WTC11 (cell line): ENCODE measurements at regions not wholly inside any gene's neighbourhood (a gene's known extent, or its start where the extent isn't known, plus 50 kb on each side); places are given as distances from the start of the nearest gene placed in this dataset.

Experiments
- ATF1 ChIP-seq: sonication (generic); formaldehyde crosslinking; IDR thresholded peaks from 2 replicates; pipeline ENCODE4 v1.8.1; 2023; ENCODE audit warnings: mild to moderate bottlenecking, moderate library complexity, missing genetic modification reagents
- NFYB ChIP-seq: sonication (generic); formaldehyde crosslinking; conservative IDR thresholded peaks from 2 replicates; pipeline ENCODE4 v1.8.0; 2022; ENCODE audit warnings: low read depth, missing genetic modification reagents
- OVOL2 ChIP-seq: fragments of 250-450 bp; sonication (Bioruptor Pico); IDR thresholded peaks from 2 replicates; pipeline ENCODE4 v1.9.0; 2021; ENCODE audit warnings: mild to moderate bottlenecking, borderline replicate concordance
- RELA ChIP-seq: sonication (generic); formaldehyde crosslinking; IDR thresholded peaks from 2 replicates; pipeline ENCODE4 v1.8.1; 2022; ENCODE audit warnings: missing genetic modification reagents, mild to moderate bottlenecking, borderline replicate concordance
- ZBTB21 ChIP-seq: sonication (generic); formaldehyde crosslinking; IDR thresholded peaks from 2 replicates; pipeline ENCODE4 v1.8.1; 2023; ENCODE audit warnings: mild to moderate bottlenecking, missing genetic modification reagents, borderline replicate concordance
- ZNF121 ChIP-seq: sonication (generic); formaldehyde crosslinking; IDR thresholded peaks from 2 replicates; pipeline ENCODE4 v1.8.0; 2023; ENCODE audit warnings: missing genetic modification reagents
- ZNF317 ChIP-seq: sonication (generic); formaldehyde crosslinking; IDR thresholded peaks from 2 replicates; pipeline ENCODE4 v1.8.1; 2023; ENCODE audit warnings: low read depth, mild to moderate bottlenecking, moderate library complexity, missing genetic modification reagents, borderline replicate concordance
- ZNF416 ChIP-seq: fragments of 250-450 bp; sonication (Bioruptor Pico); IDR thresholded peaks from 2 replicates; pipeline ENCODE4 v1.9.0; 2021; ENCODE audit warnings: mild to moderate bottlenecking, inconsistent platforms
- TF ChIP-seq, protein P1 (sequence below): fragments of 200-600 bp; IDR thresholded peaks from 2 replicates; pipeline ENCODE4 v1.8.0; 2022; ENCODE audit warnings: antibody characterized with exemption
- TF ChIP-seq, protein P2 (sequence below): sonication (generic); formaldehyde crosslinking; conservative IDR thresholded peaks from 2 replicates; pipeline ENCODE4 v1.8.1; 2023; ENCODE audit warnings: mild to moderate bottlenecking, low read depth, missing genetic modification reagents, moderate library complexity
- TF ChIP-seq, protein P3 (sequence below): sonication (generic); formaldehyde crosslinking; IDR thresholded peaks from 2 replicates; pipeline ENCODE4 v1.8.1; 2023; ENCODE audit warnings: mild to moderate bottlenecking, moderate library complexity, missing genetic modification reagents
- TF ChIP-seq, protein P4 (sequence below): sonication (generic); formaldehyde crosslinking; IDR thresholded peaks from 2 replicates; pipeline ENCODE4 v1.8.0; 2022; ENCODE audit warnings: mild to moderate bottlenecking, missing genetic modification reagents

- TF ChIP-seq, protein P1, sequence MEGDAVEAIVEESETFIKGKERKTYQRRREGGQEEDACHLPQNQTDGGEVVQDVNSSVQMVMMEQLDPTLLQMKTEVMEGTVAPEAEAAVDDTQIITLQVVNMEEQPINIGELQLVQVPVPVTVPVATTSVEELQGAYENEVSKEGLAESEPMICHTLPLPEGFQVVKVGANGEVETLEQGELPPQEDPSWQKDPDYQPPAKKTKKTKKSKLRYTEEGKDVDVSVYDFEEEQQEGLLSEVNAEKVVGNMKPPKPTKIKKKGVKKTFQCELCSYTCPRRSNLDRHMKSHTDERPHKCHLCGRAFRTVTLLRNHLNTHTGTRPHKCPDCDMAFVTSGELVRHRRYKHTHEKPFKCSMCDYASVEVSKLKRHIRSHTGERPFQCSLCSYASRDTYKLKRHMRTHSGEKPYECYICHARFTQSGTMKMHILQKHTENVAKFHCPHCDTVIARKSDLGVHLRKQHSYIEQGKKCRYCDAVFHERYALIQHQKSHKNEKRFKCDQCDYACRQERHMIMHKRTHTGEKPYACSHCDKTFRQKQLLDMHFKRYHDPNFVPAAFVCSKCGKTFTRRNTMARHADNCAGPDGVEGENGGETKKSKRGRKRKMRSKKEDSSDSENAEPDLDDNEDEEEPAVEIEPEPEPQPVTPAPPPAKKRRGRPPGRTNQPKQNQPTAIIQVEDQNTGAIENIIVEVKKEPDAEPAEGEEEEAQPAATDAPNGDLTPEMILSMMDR = no peak
- TF ChIP-seq ZNF416 (CRISPR knock-in tag) (no peak), NFYB (no peak), ZNF121 (no peak), ZNF317 (no peak), ZBTB21 (no peak), OVOL2 (CRISPR knock-in tag) (no peak), RELA (no peak), ATF1 (CRISPR knock-in tag) (no peak)
- TF ChIP-seq, protein P2, sequence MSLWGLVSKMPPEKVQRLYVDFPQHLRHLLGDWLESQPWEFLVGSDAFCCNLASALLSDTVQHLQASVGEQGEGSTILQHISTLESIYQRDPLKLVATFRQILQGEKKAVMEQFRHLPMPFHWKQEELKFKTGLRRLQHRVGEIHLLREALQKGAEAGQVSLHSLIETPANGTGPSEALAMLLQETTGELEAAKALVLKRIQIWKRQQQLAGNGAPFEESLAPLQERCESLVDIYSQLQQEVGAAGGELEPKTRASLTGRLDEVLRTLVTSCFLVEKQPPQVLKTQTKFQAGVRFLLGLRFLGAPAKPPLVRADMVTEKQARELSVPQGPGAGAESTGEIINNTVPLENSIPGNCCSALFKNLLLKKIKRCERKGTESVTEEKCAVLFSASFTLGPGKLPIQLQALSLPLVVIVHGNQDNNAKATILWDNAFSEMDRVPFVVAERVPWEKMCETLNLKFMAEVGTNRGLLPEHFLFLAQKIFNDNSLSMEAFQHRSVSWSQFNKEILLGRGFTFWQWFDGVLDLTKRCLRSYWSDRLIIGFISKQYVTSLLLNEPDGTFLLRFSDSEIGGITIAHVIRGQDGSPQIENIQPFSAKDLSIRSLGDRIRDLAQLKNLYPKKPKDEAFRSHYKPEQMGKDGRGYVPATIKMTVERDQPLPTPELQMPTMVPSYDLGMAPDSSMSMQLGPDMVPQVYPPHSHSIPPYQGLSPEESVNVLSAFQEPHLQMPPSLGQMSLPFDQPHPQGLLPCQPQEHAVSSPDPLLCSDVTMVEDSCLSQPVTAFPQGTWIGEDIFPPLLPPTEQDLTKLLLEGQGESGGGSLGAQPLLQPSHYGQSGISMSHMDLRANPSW (CRISPR knock-in tag) = no peak
- TF ChIP-seq, protein P3, sequence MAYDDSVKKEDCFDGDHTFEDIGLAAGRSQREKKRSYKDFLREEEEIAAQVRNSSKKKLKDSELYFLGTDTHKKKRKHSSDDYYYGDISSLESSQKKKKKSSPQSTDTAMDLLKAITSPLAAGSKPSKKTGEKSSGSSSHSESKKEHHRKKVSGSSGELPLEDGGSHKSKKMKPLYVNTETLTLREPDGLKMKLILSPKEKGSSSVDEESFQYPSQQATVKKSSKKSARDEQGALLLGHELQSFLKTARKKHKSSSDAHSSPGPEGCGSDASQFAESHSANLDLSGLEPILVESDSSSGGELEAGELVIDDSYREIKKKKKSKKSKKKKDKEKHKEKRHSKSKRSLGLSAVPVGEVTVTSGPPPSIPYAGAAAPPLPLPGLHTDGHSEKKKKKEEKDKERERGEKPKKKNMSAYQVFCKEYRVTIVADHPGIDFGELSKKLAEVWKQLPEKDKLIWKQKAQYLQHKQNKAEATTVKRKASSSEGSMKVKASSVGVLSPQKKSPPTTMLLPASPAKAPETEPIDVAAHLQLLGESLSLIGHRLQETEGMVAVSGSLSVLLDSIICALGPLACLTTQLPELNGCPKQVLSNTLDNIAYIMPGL = no peak
- TF ChIP-seq, protein P4, sequence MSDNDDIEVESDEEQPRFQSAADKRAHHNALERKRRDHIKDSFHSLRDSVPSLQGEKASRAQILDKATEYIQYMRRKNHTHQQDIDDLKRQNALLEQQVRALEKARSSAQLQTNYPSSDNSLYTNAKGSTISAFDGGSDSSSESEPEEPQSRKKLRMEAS (CRISPR knock-in tag) = no peak
These were observed 74.9 kb upstream of the ZFHX3 start for GRCh38 chr16:73122604-73123391.
